Activated CD8-positive, alpha-beta memory T cell treated with anti-CD3 and anti-CD28 coated beads, Interleukin-2, amount 50 U/mL, for 4 hours (primary cell): ENCODE measurements at regions not wholly inside any gene's neighbourhood (a gene's known extent, or its start where the extent isn't known, plus 50 kb on each side); places are given as distances from the start of the nearest gene placed in this dataset.
"Not testable (repeated sequence)": the region's sequence is repeated elsewhere in the genome, so short reads cannot be mapped to it uniquely, and the experiment has no call there.

Experiments used
- DNase-seq: peaks from one replicate; pipeline ENCODE4 v3.0.0-alpha.2; 2020

GRCh38 chr13:23053711-23054110 is 127.1 kb upstream of the SGCG start:
- DNase-seq, result not testable (repeated sequence)

- DNase-seq, result no peak
Observed at GRCh38 chr13:23059173-23059572, 121.6 kb upstream of the SGCG start.

- DNase-seq, result no peak
Observed at GRCh38 chr13:23060959-23061358, 119.8 kb upstream of the SGCG start.

GRCh38 chr13:23067129-23067528 is 113.7 kb upstream of the SGCG start:
- DNase-seq, result no peak

GRCh38 chr13:23069566-23069965 is 111.2 kb upstream of the SGCG start:
- no peak for DNase-seq

- DNase-seq, result no peak
Observed at GRCh38 chr13:23074075-23074828, 106.5 kb upstream of the SGCG start.

- DNase-seq, result no peak
Observed at GRCh38 chr13:23081220-23081619, 99.6 kb upstream of the SGCG start.

GRCh38 chr13:23081901-23082300 is 98.9 kb upstream of the SGCG start:
- DNase-seq, result no peak

- DNase-seq, result no peak
Observed at GRCh38 chr13:23086968-23087623, 93.7 kb upstream of the SGCG start.

- no peak for DNase-seq
Observed at GRCh38 chr13:23087880-23088279, 92.9 kb upstream of the SGCG start.

- DNase-seq, result no peak
Observed at GRCh38 chr13:23098161-23098907, 82.4 kb upstream of the SGCG start.

GRCh38 chr13:23105051-23105450 is 75.7 kb upstream of the SGCG start:
- DNase-seq, result no peak

- DNase-seq, result no peak
Observed at GRCh38 chr13:23107665-23108064, 73.1 kb upstream of the SGCG start.

GRCh38 chr13:23119131-23119530 is 61.6 kb upstream of the SGCG start:
- no peak for DNase-seq

GRCh38 chr13:23127540-23127939 is 53.2 kb upstream of the SGCG start:
- DNase-seq, result not testable (repeated sequence)

- DNase-seq, result no peak
Observed at GRCh38 chr13:23129331-23129730, 51.4 kb upstream of the SGCG start.
